ENCODE measurements at regions not wholly inside any gene's neighbourhood (a gene's known extent, or its start where the extent isn't known, plus 50 kb on each side); places are given as distances from the start of the nearest gene placed in this dataset.

- Histone ChIP-seq H3K79me2 (replicated peaks; ENCODE audit: insufficient read depth, low read length) (no peaks in the 10 kb centered on the region), H3K9ac (ENCODE audit: low read length) (no peak overlapping the region), H3K9me2 (ENCODE audit: insufficient read depth, low read length) (no peaks in the 10 kb centered on the region), H2AFZ (ENCODE audit: low read depth, low read length) (no peak overlapping the region), H3K9me3 (ENCODE audit: low read length) (no peaks in the 10 kb centered on the region), H3K4me3 (ENCODE audit: low read length) (no peak overlapping the region), H3K36me3 (ENCODE audit: insufficient read depth, low read length) (no peaks in the 10 kb centered on the region), H4K20me1 (ENCODE audit: insufficient read depth) (no peaks in the 10 kb centered on the region), H3K4me2 (ENCODE audit: low read length) (no peak overlapping the region), H3K27ac (ENCODE audit: low read length) (no peak overlapping the region), H3K27me3 (ENCODE audit: insufficient read depth, low read depth, low read length) (no peaks in the 10 kb centered on the region), H3F3A (ENCODE audit: insufficient read depth, low read length, poor library complexity, severe bottlenecking) (no peaks in the 10 kb centered on the region)
- TF ChIP-seq RAD21 (conservative IDR thresholded peaks at IDR 0.05) (no peak), TAF1 (IDR thresholded peaks at IDR 0.05; ENCODE audit: low read depth) (no peak), SMC3 (conservative IDR thresholded peaks at IDR 0.05; ENCODE audit: poor library complexity) (no peak), EP300 (conservative IDR thresholded peaks at IDR 0.05; ENCODE audit: poor library complexity, severe bottlenecking) (no peak), EZH2 (IDR thresholded peaks at IDR 0.05; ENCODE audit: borderline replicate concordance, insufficient read depth, low read length, poor library complexity, severe bottlenecking) (no peak)
- TF ChIP-seq, protein P1, sequence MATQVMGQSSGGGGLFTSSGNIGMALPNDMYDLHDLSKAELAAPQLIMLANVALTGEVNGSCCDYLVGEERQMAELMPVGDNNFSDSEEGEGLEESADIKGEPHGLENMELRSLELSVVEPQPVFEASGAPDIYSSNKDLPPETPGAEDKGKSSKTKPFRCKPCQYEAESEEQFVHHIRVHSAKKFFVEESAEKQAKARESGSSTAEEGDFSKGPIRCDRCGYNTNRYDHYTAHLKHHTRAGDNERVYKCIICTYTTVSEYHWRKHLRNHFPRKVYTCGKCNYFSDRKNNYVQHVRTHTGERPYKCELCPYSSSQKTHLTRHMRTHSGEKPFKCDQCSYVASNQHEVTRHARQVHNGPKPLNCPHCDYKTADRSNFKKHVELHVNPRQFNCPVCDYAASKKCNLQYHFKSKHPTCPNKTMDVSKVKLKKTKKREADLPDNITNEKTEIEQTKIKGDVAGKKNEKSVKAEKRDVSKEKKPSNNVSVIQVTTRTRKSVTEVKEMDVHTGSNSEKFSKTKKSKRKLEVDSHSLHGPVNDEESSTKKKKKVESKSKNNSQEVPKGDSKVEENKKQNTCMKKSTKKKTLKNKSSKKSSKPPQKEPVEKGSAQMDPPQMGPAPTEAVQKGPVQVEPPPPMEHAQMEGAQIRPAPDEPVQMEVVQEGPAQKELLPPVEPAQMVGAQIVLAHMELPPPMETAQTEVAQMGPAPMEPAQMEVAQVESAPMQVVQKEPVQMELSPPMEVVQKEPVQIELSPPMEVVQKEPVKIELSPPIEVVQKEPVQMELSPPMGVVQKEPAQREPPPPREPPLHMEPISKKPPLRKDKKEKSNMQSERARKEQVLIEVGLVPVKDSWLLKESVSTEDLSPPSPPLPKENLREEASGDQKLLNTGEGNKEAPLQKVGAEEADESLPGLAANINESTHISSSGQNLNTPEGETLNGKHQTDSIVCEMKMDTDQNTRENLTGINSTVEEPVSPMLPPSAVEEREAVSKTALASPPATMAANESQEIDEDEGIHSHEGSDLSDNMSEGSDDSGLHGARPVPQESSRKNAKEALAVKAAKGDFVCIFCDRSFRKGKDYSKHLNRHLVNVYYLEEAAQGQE (IDR thresholded peaks at IDR 0.05; ENCODE audit: borderline replicate concordance) = no peak
These were observed 231.9 kb upstream of the PPP2R2D start for GRCh38 chr10:131668903-131669302.

GRCh38 chr10:131669838-131670237, 231.0 kb upstream of the PPP2R2D start:
- Histone ChIP-seq H2AFZ (ENCODE audit: low read depth, low read length) (no peak overlapping the region), H3K9me3 (ENCODE audit: low read length) (no peaks in the 10 kb centered on the region), H3F3A (ENCODE audit: insufficient read depth, low read length, poor library complexity, severe bottlenecking) (no peaks in the 10 kb centered on the region), H3K9ac (ENCODE audit: low read length) (no peak overlapping the region), H3K27me3 (ENCODE audit: insufficient read depth, low read depth, low read length) (no peaks in the 10 kb centered on the region), H3K79me2 (replicated peaks; ENCODE audit: insufficient read depth, low read length) (no peaks in the 10 kb centered on the region), H3K27ac (ENCODE audit: low read length) (no peak overlapping the region), H3K4me2 (ENCODE audit: low read length) (no peak overlapping the region), H3K36me3 (ENCODE audit: insufficient read depth, low read length) (no peaks in the 10 kb centered on the region), H4K20me1 (ENCODE audit: insufficient read depth) (no peaks in the 10 kb centered on the region), H3K9me2 (ENCODE audit: insufficient read depth, low read length) (no peaks in the 10 kb centered on the region), H3K4me3 (ENCODE audit: low read length) (no peak overlapping the region)
- TF ChIP-seq TAF1 (IDR thresholded peaks at IDR 0.05; ENCODE audit: low read depth) (no peak), CTCF (IDR thresholded peaks at IDR 0.05; ENCODE audit: poor library complexity, severe bottlenecking) (no peak), SMC3 (conservative IDR thresholded peaks at IDR 0.05; ENCODE audit: poor library complexity) (no peak), RAD21 (conservative IDR thresholded peaks at IDR 0.05) (no peak), MXI1 (conservative IDR thresholded peaks at IDR 0.05; ENCODE audit: poor library complexity, severe bottlenecking) (no peak), EP300 (conservative IDR thresholded peaks at IDR 0.05; ENCODE audit: poor library complexity, severe bottlenecking) (no peak), POLR2AphosphoS5 (IDR thresholded peaks at IDR 0.05) (no peak)
- TF ChIP-seq, protein P1 (IDR thresholded peaks at IDR 0.05; ENCODE audit: borderline replicate concordance) = no peak
